Fibroblast of mammary gland (primary cell): ENCODE measurements at regions not wholly inside any gene's neighbourhood (a gene's known extent, or its start where the extent isn't known, plus 50 kb on each side); places are given as distances from the start of the nearest gene placed in this dataset.

ENCODE experiments used
- DNase-seq: peaks from one replicate; pipeline ENCODE4 v3.0.0-alpha.2; 2010; ENCODE audit warnings: low read depth
- H3K4me3 ChIP-seq: 2 replicates; pipeline ENCODE4 v1.5.1; 2011; ENCODE audit warnings: low read depth, mild to moderate bottlenecking, low read length, moderate library complexity; ENCODE audit not compliant: control insufficient read depth
- TF ChIP-seq, protein P1 (sequence below): conservative IDR thresholded peaks from 2 replicates; pipeline ENCODE4 v1.5.1; 2011; ENCODE audit warnings: low read depth, low read length, inconsistent platforms; ENCODE audit not compliant: control insufficient read depth, insufficient read depth

DNA sequence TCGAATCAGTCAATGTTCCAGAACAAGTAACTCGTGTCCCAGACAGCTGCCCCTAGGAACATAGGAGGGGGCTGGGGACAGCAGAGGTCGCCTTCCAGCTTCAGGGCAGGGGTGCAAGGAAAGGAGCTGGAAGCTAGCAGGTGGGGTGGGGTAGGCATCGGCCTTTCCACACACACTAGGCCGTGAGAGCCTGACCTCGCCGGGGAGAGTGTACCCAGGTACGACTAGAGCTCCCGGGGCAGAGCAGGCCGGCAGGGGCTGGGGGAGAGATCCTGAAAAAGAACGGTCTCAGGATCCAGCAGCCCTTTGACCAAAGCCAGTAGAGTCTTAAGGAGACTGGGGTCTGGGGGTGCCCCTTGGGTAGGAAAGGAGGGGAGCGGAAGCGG is 1127.5 kb downstream of the BRD1 start:
- no peak for DNase-seq
- TF ChIP-seq, protein P1, sequence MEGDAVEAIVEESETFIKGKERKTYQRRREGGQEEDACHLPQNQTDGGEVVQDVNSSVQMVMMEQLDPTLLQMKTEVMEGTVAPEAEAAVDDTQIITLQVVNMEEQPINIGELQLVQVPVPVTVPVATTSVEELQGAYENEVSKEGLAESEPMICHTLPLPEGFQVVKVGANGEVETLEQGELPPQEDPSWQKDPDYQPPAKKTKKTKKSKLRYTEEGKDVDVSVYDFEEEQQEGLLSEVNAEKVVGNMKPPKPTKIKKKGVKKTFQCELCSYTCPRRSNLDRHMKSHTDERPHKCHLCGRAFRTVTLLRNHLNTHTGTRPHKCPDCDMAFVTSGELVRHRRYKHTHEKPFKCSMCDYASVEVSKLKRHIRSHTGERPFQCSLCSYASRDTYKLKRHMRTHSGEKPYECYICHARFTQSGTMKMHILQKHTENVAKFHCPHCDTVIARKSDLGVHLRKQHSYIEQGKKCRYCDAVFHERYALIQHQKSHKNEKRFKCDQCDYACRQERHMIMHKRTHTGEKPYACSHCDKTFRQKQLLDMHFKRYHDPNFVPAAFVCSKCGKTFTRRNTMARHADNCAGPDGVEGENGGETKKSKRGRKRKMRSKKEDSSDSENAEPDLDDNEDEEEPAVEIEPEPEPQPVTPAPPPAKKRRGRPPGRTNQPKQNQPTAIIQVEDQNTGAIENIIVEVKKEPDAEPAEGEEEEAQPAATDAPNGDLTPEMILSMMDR: no peak
- H3K4me3 ChIP-seq: no peak overlapping the region

DNA sequence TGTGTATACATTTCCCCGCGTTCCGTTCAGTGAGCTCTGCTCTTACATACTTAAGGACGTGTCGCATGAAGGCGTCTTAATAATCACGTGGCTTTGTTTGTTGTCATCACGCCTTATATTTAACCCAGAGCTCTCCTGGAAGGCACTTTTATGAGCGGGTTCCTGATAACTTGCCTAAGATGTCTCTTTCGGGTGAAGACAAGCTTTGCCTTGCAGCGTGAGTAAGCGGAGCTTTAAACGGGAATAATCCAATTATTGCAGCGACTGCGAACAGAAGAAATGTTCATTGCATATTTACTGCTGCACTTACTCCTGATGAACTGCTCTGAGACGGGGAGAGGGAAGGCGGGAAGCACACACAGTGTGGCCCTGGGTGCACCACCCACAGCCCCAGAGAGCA is 1128.2 kb downstream of the BRD1 start:
- DNase-seq: no peak
- TF ChIP-seq, protein P1: no peak
- no peak overlapping the region for H3K4me3 ChIP-seq

DNA sequence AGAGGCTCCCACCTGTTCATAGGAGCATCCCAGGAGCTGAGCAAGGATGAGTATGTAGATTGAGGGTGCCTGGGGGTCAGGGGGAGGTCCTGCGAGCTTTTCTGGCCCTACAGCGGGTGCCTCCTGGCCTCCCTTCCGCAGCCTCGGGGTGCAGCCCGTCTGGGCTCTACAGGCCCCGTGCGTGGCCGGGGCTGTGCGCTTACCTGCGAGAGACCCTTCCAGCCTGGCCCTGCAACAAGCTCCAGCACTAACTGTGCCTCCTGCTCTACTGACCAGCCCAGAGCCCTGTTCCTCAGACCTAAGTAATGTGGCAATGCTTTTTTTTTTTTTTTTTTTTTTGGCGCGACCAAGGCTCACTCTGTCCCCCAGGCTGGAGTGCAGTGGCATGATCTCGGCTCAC is 1129.1 kb downstream of the BRD1 start:
- TF ChIP-seq, protein P1: no peak
- no peak overlapping the region for H3K4me3 ChIP-seq

DNA sequence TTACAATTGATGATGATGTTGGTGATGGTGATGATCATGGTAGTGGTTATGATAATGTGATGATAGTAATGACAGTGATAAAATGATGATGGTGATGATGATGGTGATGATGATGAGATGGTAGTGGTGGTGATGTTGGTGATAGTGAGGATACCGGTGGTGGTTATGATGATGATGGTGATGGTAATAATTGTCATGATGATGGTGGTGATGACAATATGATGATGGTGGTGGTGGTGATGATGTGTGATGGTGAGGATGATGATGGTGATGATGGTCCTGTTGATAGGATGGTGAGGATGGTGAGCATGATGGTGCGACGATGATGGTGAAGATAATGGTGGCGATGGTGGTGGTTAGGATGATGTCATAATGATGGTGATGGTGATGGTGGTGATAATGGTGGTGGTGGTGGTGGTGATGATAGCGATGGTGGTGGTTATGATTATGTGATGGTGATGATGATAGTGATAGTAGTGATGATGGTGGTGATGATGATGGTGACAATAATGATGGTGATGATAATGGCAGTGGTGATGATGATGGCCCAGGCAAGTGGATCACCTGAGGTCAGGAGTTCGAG is 1129.9 kb downstream of the BRD1 start:
- TF ChIP-seq, protein P1: no peak
- no peak for DNase-seq
- no peak overlapping the region for H3K4me3 ChIP-seq

More for the DNA sequence above, 1129.1 kb downstream of the BRD1 start:
- no peak for DNase-seq

DNA sequence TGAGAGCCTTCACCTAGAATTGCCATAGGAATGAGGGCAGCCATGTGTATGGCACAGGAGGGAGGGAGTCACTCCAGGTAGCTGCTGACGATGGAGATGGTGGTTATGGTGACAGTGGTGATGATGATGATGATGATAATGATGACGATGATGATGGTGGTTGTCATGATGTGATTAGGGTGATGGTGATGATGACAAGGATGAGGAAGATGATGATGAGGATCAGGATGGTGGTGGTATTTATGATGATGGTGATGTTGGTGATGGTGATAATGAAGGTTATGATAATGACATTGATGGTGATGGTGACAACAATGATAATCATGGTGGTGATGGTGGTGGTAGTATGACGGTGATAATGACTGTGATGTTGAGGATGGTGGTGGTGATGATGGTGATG is 1130.5 kb downstream of the BRD1 start:
- no peak for DNase-seq
- no peak overlapping the region for H3K4me3 ChIP-seq
- TF ChIP-seq, protein P1: no peak

DNA sequence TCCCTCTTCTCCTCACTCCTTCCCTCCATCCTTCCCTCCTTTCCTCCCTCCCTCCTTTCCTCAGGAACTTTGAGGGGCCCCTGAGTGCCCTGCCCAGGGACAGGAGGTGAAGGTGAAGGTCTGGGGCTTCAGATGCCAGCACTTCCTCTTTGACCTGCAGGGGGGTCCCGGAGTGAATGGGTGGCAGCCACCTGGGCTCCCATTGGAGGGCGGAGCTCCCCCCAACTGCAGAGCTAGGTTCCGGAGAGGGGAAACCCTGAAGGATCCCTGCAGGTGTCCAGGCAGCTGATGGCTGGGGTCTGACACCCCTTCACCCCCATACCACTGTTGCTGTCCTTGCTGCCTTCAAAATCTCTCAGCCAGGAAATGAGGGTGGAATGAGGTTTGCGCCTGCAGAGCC is 1131.3 kb downstream of the BRD1 start:
- DNase-seq: no peak
- TF ChIP-seq, protein P1: no peak
- no peak overlapping the region for H3K4me3 ChIP-seq
